ENCODE measurements at regions not wholly inside any gene's neighbourhood (a gene's known extent, or its start where the extent isn't known, plus 50 kb on each side); places are given as distances from the start of the nearest gene placed in this dataset. TPM values are rescaled to one million over a fixed set of nuclear protein-coding genes. Genes with fewer than 3 reads are reported as not detected.

- Histone ChIP-seq H3K4me3 (no peak overlapping the region), H3K4me1 (no peaks in the 10 kb centered on the region), H3K9me3 (no peaks in the 10 kb centered on the region), H3K36me3 (no peaks in the 10 kb centered on the region), H3K27ac (no peak overlapping the region), H3K27me3 (no peaks in the 10 kb centered on the region)
- no peak for DNase-seq
- intact Hi-C loops (cut with DNase I): no loop called here
- ATAC-seq: no peak
- no peak for TF ChIP-seq CTCF (IDR thresholded peaks at IDR 0.05)
Measured at GRCh38 chr1:168369655-168370054, 89.0 kb downstream of the TBX19 start.

GRCh38 chr1:168368131-168368530 lies 87.5 kb downstream of the TBX19 start:
- Histone ChIP-seq H3K9me3 (no peaks in the 10 kb centered on the region), H3K36me3 (no peaks in the 10 kb centered on the region), H3K27me3 (no peaks in the 10 kb centered on the region), H3K27ac (no peak overlapping the region), H3K4me1 (no peaks in the 10 kb centered on the region), H3K4me3 (no peak overlapping the region)
- TF ChIP-seq CTCF (IDR thresholded peaks at IDR 0.05): no peak
- no peak for ATAC-seq
- intact Hi-C loops (cut with DNase I): no loop called here
- no peak for DNase-seq

- no peak overlapping the region for H3K4me3 ChIP-seq
- no peaks in the 10 kb centered on the region for H3K4me1 ChIP-seq
- intact Hi-C loops (cut with DNase I): no loop called here
- DNase-seq: no peak
- no peaks in the 10 kb centered on the region for H3K9me3 ChIP-seq
- H3K27me3 ChIP-seq: no peaks in the 10 kb centered on the region
- no peaks in the 10 kb centered on the region for H3K36me3 ChIP-seq
- TF ChIP-seq CTCF (IDR thresholded peaks at IDR 0.05): no peak
- no peak for ATAC-seq
- H3K27ac ChIP-seq: no peak overlapping the region
Measured at GRCh38 chr1:168365719-168366479, 85.2 kb downstream of the TBX19 start.

Small RNA genes lying in the stretch of these regions (microRNA-seq; reads per million reads assigned to microRNA genes)
- gene MIR557 (ENCODE audit: borderline microRNAs expressed): not detected
